Activated naive CD4-positive, alpha-beta T cell treated with anti-CD3 and anti-CD28 coated beads for 36 hours (primary cell): ENCODE measurements at regions not wholly inside any gene's neighbourhood (a gene's known extent, or its start where the extent isn't known, plus 50 kb on each side); places are given as distances from the start of the nearest gene placed in this dataset.

Experiments used
- CTCF ChIA-PET: fragments of 350-600 bp; sonication (Branson Sonifier 250); formaldehyde crosslinking; loops from one replicate; lab custom pipeline; 2021; ENCODE audit warnings: antibody characterized with exemption; lab: Charles Lee
- DNase-seq: peaks from one replicate; pipeline ENCODE4 v3.0.0-alpha.2; 2020
- H3K27ac Mint-ChIP-seq: one replicate; pipeline ENCODE4 v1.8.0; 2021; ENCODE audit warnings: mild to moderate bottlenecking, mixed read lengths
- H3K27me3 Mint-ChIP-seq: one replicate; pipeline ENCODE4 v1.8.0; 2021; ENCODE audit warnings: low read depth, mixed read lengths
- H3K36me3 Mint-ChIP-seq: one replicate; pipeline ENCODE4 v1.8.0; 2021; ENCODE audit warnings: low read depth, mixed read lengths
- H3K4me1 Mint-ChIP-seq: one replicate; pipeline ENCODE4 v1.8.0; 2021; ENCODE audit warnings: low read depth, mixed read lengths
- H3K4me3 Mint-ChIP-seq: one replicate; pipeline ENCODE4 v1.8.0; 2021; ENCODE audit warnings: mild to moderate bottlenecking, moderate library complexity, mixed read lengths
- H3K9me3 Mint-ChIP-seq: one replicate; pipeline ENCODE4 v1.8.0; 2021; ENCODE audit warnings: mixed read lengths
- intact Hi-C: fragments of 100-400 bp; cut with micrococcal nuclease; formaldehyde crosslinking; loops from one replicate; pipeline ENCODE4 v1.15.1; 2023

- H3K27me3 Mint-ChIP-seq, result no peaks in the 10 kb centered on the region
- H3K36me3 Mint-ChIP-seq, result no peaks in the 10 kb centered on the region
- H3K4me1 Mint-ChIP-seq, result no peaks in the 10 kb centered on the region
- H3K9me3 Mint-ChIP-seq, result no peaks in the 10 kb centered on the region
- no peak for DNase-seq
- no peak overlapping the region for H3K4me3 Mint-ChIP-seq
- CTCF ChIA-PET, result no interaction called here
- no peak overlapping the region for H3K27ac Mint-ChIP-seq
- intact Hi-C loops, result loop anchor here (10.0 kb wide), 2 partner anchors 287 to 973 kb away; no protein-coding TSS in a partner anchor
Observed at GRCh38 chr4:79241846-79242245, 84.0 kb downstream of the NAA11 start.

- no peak for DNase-seq
- Mint-ChIP-seq H3K4me3 (no peak overlapping the region), H3K4me1 (no peaks in the 10 kb centered on the region), H3K27me3 (no peaks in the 10 kb centered on the region), H3K36me3 (no peaks in the 10 kb centered on the region), H3K9me3 (no peaks in the 10 kb centered on the region), H3K27ac (no peak overlapping the region)
- intact Hi-C loops, result no loop called here
- CTCF ChIA-PET, result interaction anchor here (0.5 to 0.7 kb wide), 2 partner anchors 40 to 1092 kb away, joined by 3 read pairs; no protein-coding TSS in a partner anchor
Observed at GRCh38 chr4:79237851-79238250, 88.0 kb downstream of the NAA11 start.

GRCh38 chr4:79236785-79237184, 89.1 kb downstream of the NAA11 start:
- intact Hi-C loops, result no loop called here
- Mint-ChIP-seq H3K27me3 (no peaks in the 10 kb centered on the region), H3K27ac (no peak overlapping the region), H3K4me3 (no peak overlapping the region), H3K36me3 (no peaks in the 10 kb centered on the region), H3K9me3 (no peaks in the 10 kb centered on the region), H3K4me1 (no peaks in the 10 kb centered on the region)
- CTCF ChIA-PET, result no interaction called here
- DNase-seq, result no peak

GRCh38 chr4:79235095-79235494, 90.8 kb downstream of the NAA11 start:
- no peaks in the 10 kb centered on the region for H3K4me1 Mint-ChIP-seq
- intact Hi-C loops, result no loop called here
- CTCF ChIA-PET, result no interaction called here

GRCh38 chr4:79233820-79234219, 92.0 kb downstream of the NAA11 start:
- no peaks in the 10 kb centered on the region for H3K36me3 Mint-ChIP-seq
- H3K9me3 Mint-ChIP-seq, result no peaks in the 10 kb centered on the region
- no peak for DNase-seq
- H3K4me1 Mint-ChIP-seq, result no peaks in the 10 kb centered on the region
- no peak overlapping the region for H3K4me3 Mint-ChIP-seq
- no peak overlapping the region for H3K27ac Mint-ChIP-seq
- intact Hi-C loops, result no loop called here
- H3K27me3 Mint-ChIP-seq, result no peaks in the 10 kb centered on the region
- CTCF ChIA-PET, result no interaction called here

More at GRCh38 chr4:79235095-79235494, 90.8 kb downstream of the NAA11 start:
- Mint-ChIP-seq H3K4me3 (no peak overlapping the region), H3K27ac (no peak overlapping the region), H3K27me3 (no peaks in the 10 kb centered on the region), H3K9me3 (no peaks in the 10 kb centered on the region), H3K36me3 (no peaks in the 10 kb centered on the region)
- DNase-seq, result no peak

GRCh38 chr4:79232540-79232939, 93.3 kb downstream of the NAA11 start:
- Mint-ChIP-seq H3K4me3 (no peak overlapping the region), H3K27ac (no peak overlapping the region), H3K36me3 (no peaks in the 10 kb centered on the region), H3K4me1 (no peaks in the 10 kb centered on the region), H3K9me3 (no peaks in the 10 kb centered on the region), H3K27me3 (no peaks in the 10 kb centered on the region)
- DNase-seq, result no peak
- CTCF ChIA-PET, result no interaction called here
- intact Hi-C loops, result no loop called here

- no peak for DNase-seq
- intact Hi-C loops, result no loop called here
Observed at GRCh38 chr4:79227860-79228259, 98.0 kb downstream of the NAA11 start.

GRCh38 chr4:79225360-79225759, 100.5 kb downstream of the NAA11 start:
- Mint-ChIP-seq H3K27ac (no peak overlapping the region), H3K4me1 (no peaks in the 10 kb centered on the region), H3K4me3 (no peak overlapping the region), H3K9me3 (peaks cover 7% of the 10 kb centered on the region), H3K27me3 (no peaks in the 10 kb centered on the region), H3K36me3 (no peaks in the 10 kb centered on the region)
- no peak for DNase-seq
- intact Hi-C loops, result no loop called here
- CTCF ChIA-PET, result no interaction called here

More at GRCh38 chr4:79227860-79228259, 98.0 kb downstream of the NAA11 start:
- H3K36me3 Mint-ChIP-seq, result no peaks in the 10 kb centered on the region
- CTCF ChIA-PET, result no interaction called here
- H3K4me3 Mint-ChIP-seq, result no peak overlapping the region
- peaks cover 6% of the 10 kb centered on the region for H3K9me3 Mint-ChIP-seq
- no peak overlapping the region for H3K27ac Mint-ChIP-seq
- no peaks in the 10 kb centered on the region for H3K27me3 Mint-ChIP-seq
- no peaks in the 10 kb centered on the region for H3K4me1 Mint-ChIP-seq

GRCh38 chr4:79224777-79225104, 101.1 kb downstream of the NAA11 start:
- Mint-ChIP-seq H3K27me3 (no peaks in the 10 kb centered on the region), H3K27ac (no peak overlapping the region), H3K4me3 (no peak overlapping the region), H3K4me1 (no peaks in the 10 kb centered on the region), H3K9me3 (peaks cover 7% of the 10 kb centered on the region), H3K36me3 (no peaks in the 10 kb centered on the region)
- no peak for DNase-seq
- CTCF ChIA-PET, result no interaction called here
- intact Hi-C loops, result no loop called here

GRCh38 chr4:79223993-79224776, 101.7 kb downstream of the NAA11 start:
- Mint-ChIP-seq H3K9me3 (peaks cover 7% of the 10 kb centered on the region), H3K27me3 (no peaks in the 10 kb centered on the region), H3K27ac (no peak overlapping the region), H3K36me3 (no peaks in the 10 kb centered on the region), H3K4me1 (no peaks in the 10 kb centered on the region), H3K4me3 (no peak overlapping the region)
- intact Hi-C loops, result no loop called here
- CTCF ChIA-PET, result no interaction called here
- no peak for DNase-seq

- no peaks in the 10 kb centered on the region for H3K4me1 Mint-ChIP-seq
- intact Hi-C loops, result no loop called here
- CTCF ChIA-PET, result no interaction called here
- no peaks in the 10 kb centered on the region for H3K9me3 Mint-ChIP-seq
- no peak overlapping the region for H3K4me3 Mint-ChIP-seq
- H3K27ac Mint-ChIP-seq, result no peak overlapping the region
- no peaks in the 10 kb centered on the region for H3K36me3 Mint-ChIP-seq
- H3K27me3 Mint-ChIP-seq, result no peaks in the 10 kb centered on the region
- no peak for DNase-seq
Observed at GRCh38 chr4:79217025-79217424, 108.8 kb downstream of the NAA11 start.

- no peaks in the 10 kb centered on the region for H3K9me3 Mint-ChIP-seq
- H3K27ac Mint-ChIP-seq, result no peak overlapping the region
- no peak for DNase-seq
Observed at GRCh38 chr4:79213702-79214101, 112.2 kb downstream of the NAA11 start.

GRCh38 chr4:79213010-79213409, 112.9 kb downstream of the NAA11 start:
- CTCF ChIA-PET, result interaction anchor here (0.6 to 0.7 kb wide), 2 partner anchors 180 to 260 kb away, joined by 3 read pairs; no protein-coding TSS in a partner anchor

More at GRCh38 chr4:79213702-79214101, 112.2 kb downstream of the NAA11 start:
- CTCF ChIA-PET, result no interaction called here
- Mint-ChIP-seq H3K36me3 (no peaks in the 10 kb centered on the region), H3K27me3 (no peaks in the 10 kb centered on the region), H3K4me1 (no peaks in the 10 kb centered on the region), H3K4me3 (no peak overlapping the region)
- intact Hi-C loops, result no loop called here

More at GRCh38 chr4:79213010-79213409, 112.9 kb downstream of the NAA11 start:
- intact Hi-C loops, result no loop called here
- H3K27me3 Mint-ChIP-seq, result no peaks in the 10 kb centered on the region
- no peaks in the 10 kb centered on the region for H3K4me1 Mint-ChIP-seq
- H3K9me3 Mint-ChIP-seq, result no peaks in the 10 kb centered on the region
- H3K27ac Mint-ChIP-seq, result no peak overlapping the region
- no peak overlapping the region for H3K4me3 Mint-ChIP-seq
- no peaks in the 10 kb centered on the region for H3K36me3 Mint-ChIP-seq
- no peak for DNase-seq
